ENCODE measurements at regions not wholly inside any gene's neighbourhood (a gene's known extent, or its start where the extent isn't known, plus 50 kb on each side); places are given as distances from the start of the nearest gene placed in this dataset.

- TF ChIP-seq CTCF (IDR thresholded peaks at IDR 0.05) (no peak), EZH2phosphoT487 (IDR thresholded peaks at IDR 0.05) (no peak), EZH2 (IDR thresholded peaks at IDR 0.05) (no peak)
Measured at GRCh38 chr1:191648939-191649338, 509.3 kb upstream of the RGS18 start.
